ENCODE measurements at regions not wholly inside any gene's neighbourhood (a gene's known extent, or its start where the extent isn't known, plus 50 kb on each side); places are given as distances from the start of the nearest gene placed in this dataset.

- Histone ChIP-seq H3K27me3 (ENCODE audit: low read length) (no peaks in the 10 kb centered on the region), H3K9ac (ENCODE audit: low read length) (no peak overlapping the region), H3K27ac (ENCODE audit: low read length) (no peak overlapping the region), H3K9me3 (ENCODE audit: low read length) (no peaks in the 10 kb centered on the region), H3K4me1 (ENCODE audit: low read length) (no peaks in the 10 kb centered on the region), H3K79me2 (ENCODE audit: low read length) (no peaks in the 10 kb centered on the region), H3K4me3 (ENCODE audit: low read length) (no peak overlapping the region), H3K36me3 (ENCODE audit: insufficient read depth, low read length) (no peaks in the 10 kb centered on the region), H3K9me2 (replicated peaks; ENCODE audit: insufficient read depth, low read length) (no peaks in the 10 kb centered on the region), H2AFZ (ENCODE audit: low read length) (no peak overlapping the region), H3K4me2 (ENCODE audit: low read depth, low read length, poor library complexity, severe bottlenecking) (no peak overlapping the region), H4K20me1 (ENCODE audit: insufficient read depth, low read depth, low read length) (no peaks in the 10 kb centered on the region)
- DNase-seq: no peak
Observed at GRCh38 chr2:100664756-100665101, 101.9 kb downstream of the PDCL3 start.

GRCh38 chr2:100666996-100667395, 104.2 kb downstream of the PDCL3 start:
- Histone ChIP-seq H3K4me1 (ENCODE audit: low read length) (no peaks in the 10 kb centered on the region), H3K4me3 (ENCODE audit: low read length) (no peak overlapping the region), H3K9me3 (ENCODE audit: low read length) (no peaks in the 10 kb centered on the region), H3K4me2 (ENCODE audit: low read depth, low read length, poor library complexity, severe bottlenecking) (no peak overlapping the region), H3K9ac (ENCODE audit: low read length) (no peak overlapping the region), H3K27ac (ENCODE audit: low read length) (no peak overlapping the region), H2AFZ (ENCODE audit: low read length) (no peak overlapping the region), H3K36me3 (ENCODE audit: insufficient read depth, low read length) (no peaks in the 10 kb centered on the region), H3K9me2 (replicated peaks; ENCODE audit: insufficient read depth, low read length) (no peaks in the 10 kb centered on the region), H4K20me1 (ENCODE audit: insufficient read depth, low read depth, low read length) (no peaks in the 10 kb centered on the region), H3K79me2 (ENCODE audit: low read length) (no peaks in the 10 kb centered on the region), H3K27me3 (ENCODE audit: low read length) (no peaks in the 10 kb centered on the region)
- no peak for DNase-seq

- H3K9ac ChIP-seq (ENCODE audit: low read length): no peak overlapping the region
- H3K27ac ChIP-seq (ENCODE audit: low read length): no peak overlapping the region
- no peaks in the 10 kb centered on the region for H3K79me2 ChIP-seq (ENCODE audit: low read length)
- no peaks in the 10 kb centered on the region for H3K4me1 ChIP-seq (ENCODE audit: low read length)
- no peak overlapping the region for H2AFZ ChIP-seq (ENCODE audit: low read length)
- DNase-seq: no peak
- H4K20me1 ChIP-seq (ENCODE audit: insufficient read depth, low read depth, low read length): no peaks in the 10 kb centered on the region
- no peak overlapping the region for H3K4me3 ChIP-seq (ENCODE audit: low read length)
- H3K9me2 ChIP-seq (replicated peaks; ENCODE audit: insufficient read depth, low read length): no peaks in the 10 kb centered on the region
- H3K27me3 ChIP-seq (ENCODE audit: low read length): no peaks in the 10 kb centered on the region
- no peaks in the 10 kb centered on the region for H3K9me3 ChIP-seq (ENCODE audit: low read length)
- H3K36me3 ChIP-seq (ENCODE audit: insufficient read depth, low read length): no peaks in the 10 kb centered on the region
- no peak overlapping the region for H3K4me2 ChIP-seq (ENCODE audit: low read depth, low read length, poor library complexity, severe bottlenecking)
Observed at GRCh38 chr2:100667801-100668200, 105.0 kb downstream of the PDCL3 start.

- no peaks in the 10 kb centered on the region for H3K79me2 ChIP-seq (ENCODE audit: low read length)
- DNase-seq: no peak
- H4K20me1 ChIP-seq (ENCODE audit: insufficient read depth, low read depth, low read length): no peaks in the 10 kb centered on the region
- H3K4me3 ChIP-seq (ENCODE audit: low read length): no peak overlapping the region
- H2AFZ ChIP-seq (ENCODE audit: low read length): no peak overlapping the region
- no peaks in the 10 kb centered on the region for H3K4me1 ChIP-seq (ENCODE audit: low read length)
- no peak overlapping the region for H3K27ac ChIP-seq (ENCODE audit: low read length)
- H3K9ac ChIP-seq (ENCODE audit: low read length): no peak overlapping the region
- no peaks in the 10 kb centered on the region for H3K9me3 ChIP-seq (ENCODE audit: low read length)
- H3K36me3 ChIP-seq (ENCODE audit: insufficient read depth, low read length): no peaks in the 10 kb centered on the region
- no peaks in the 10 kb centered on the region for H3K27me3 ChIP-seq (ENCODE audit: low read length)
- H3K4me2 ChIP-seq (ENCODE audit: low read depth, low read length, poor library complexity, severe bottlenecking): no peak overlapping the region
- H3K9me2 ChIP-seq (replicated peaks; ENCODE audit: insufficient read depth, low read length): no peaks in the 10 kb centered on the region
Observed at GRCh38 chr2:100670232-100670631, 107.4 kb downstream of the PDCL3 start.

GRCh38 chr2:100673115-100673514, 110.3 kb downstream of the PDCL3 start:
- no peak overlapping the region for H3K9ac ChIP-seq (ENCODE audit: low read length)
- no peak overlapping the region for H3K4me2 ChIP-seq (ENCODE audit: low read depth, low read length, poor library complexity, severe bottlenecking)
- no peaks in the 10 kb centered on the region for H3K4me1 ChIP-seq (ENCODE audit: low read length)
- no peaks in the 10 kb centered on the region for H3K9me2 ChIP-seq (replicated peaks; ENCODE audit: insufficient read depth, low read length)
- no peaks in the 10 kb centered on the region for H3K27me3 ChIP-seq (ENCODE audit: low read length)
- H3K4me3 ChIP-seq (ENCODE audit: low read length): no peak overlapping the region
- H3K79me2 ChIP-seq (ENCODE audit: low read length): no peaks in the 10 kb centered on the region
- no peaks in the 10 kb centered on the region for H3K36me3 ChIP-seq (ENCODE audit: insufficient read depth, low read length)
- H2AFZ ChIP-seq (ENCODE audit: low read length): no peak overlapping the region
- H3K27ac ChIP-seq (ENCODE audit: low read length): no peak overlapping the region
- DNase-seq: no peak
- no peaks in the 10 kb centered on the region for H3K9me3 ChIP-seq (ENCODE audit: low read length)
- no peaks in the 10 kb centered on the region for H4K20me1 ChIP-seq (ENCODE audit: insufficient read depth, low read depth, low read length)

- Histone ChIP-seq H3K4me3 (ENCODE audit: low read length) (no peak overlapping the region), H3K36me3 (ENCODE audit: insufficient read depth, low read length) (no peaks in the 10 kb centered on the region), H3K79me2 (ENCODE audit: low read length) (no peaks in the 10 kb centered on the region), H3K9me2 (replicated peaks; ENCODE audit: insufficient read depth, low read length) (no peaks in the 10 kb centered on the region), H3K27me3 (ENCODE audit: low read length) (no peaks in the 10 kb centered on the region), H2AFZ (ENCODE audit: low read length) (no peak overlapping the region), H3K9ac (ENCODE audit: low read length) (no peak overlapping the region), H4K20me1 (ENCODE audit: insufficient read depth, low read depth, low read length) (no peaks in the 10 kb centered on the region), H3K4me2 (ENCODE audit: low read depth, low read length, poor library complexity, severe bottlenecking) (no peak overlapping the region), H3K27ac (ENCODE audit: low read length) (no peak overlapping the region), H3K9me3 (ENCODE audit: low read length) (no peaks in the 10 kb centered on the region), H3K4me1 (ENCODE audit: low read length) (no peaks in the 10 kb centered on the region)
- no peak for DNase-seq
Observed at GRCh38 chr2:100673691-100674485, 111.1 kb downstream of the PDCL3 start.

- Histone ChIP-seq H3K27ac (ENCODE audit: low read length) (no peak overlapping the region), H3K4me2 (ENCODE audit: low read depth, low read length, poor library complexity, severe bottlenecking) (no peak overlapping the region), H3K79me2 (ENCODE audit: low read length) (no peaks in the 10 kb centered on the region), H3K9ac (ENCODE audit: low read length) (no peak overlapping the region), H4K20me1 (ENCODE audit: insufficient read depth, low read depth, low read length) (no peaks in the 10 kb centered on the region), H3K4me3 (ENCODE audit: low read length) (no peak overlapping the region), H3K27me3 (ENCODE audit: low read length) (no peaks in the 10 kb centered on the region), H2AFZ (ENCODE audit: low read length) (no peak overlapping the region), H3K9me2 (replicated peaks; ENCODE audit: insufficient read depth, low read length) (no peaks in the 10 kb centered on the region), H3K4me1 (ENCODE audit: low read length) (no peaks in the 10 kb centered on the region), H3K9me3 (ENCODE audit: low read length) (no peaks in the 10 kb centered on the region), H3K36me3 (ENCODE audit: insufficient read depth, low read length) (no peaks in the 10 kb centered on the region)
- DNase-seq: no peak
Observed at GRCh38 chr2:100674666-100675065, 111.9 kb downstream of the PDCL3 start.

GRCh38 chr2:100675373-100675772, 112.6 kb downstream of the PDCL3 start:
- no peaks in the 10 kb centered on the region for H4K20me1 ChIP-seq (ENCODE audit: insufficient read depth, low read depth, low read length)
- DNase-seq: no peak
- H3K4me2 ChIP-seq (ENCODE audit: low read depth, low read length, poor library complexity, severe bottlenecking): no peak overlapping the region
- no peak overlapping the region for H2AFZ ChIP-seq (ENCODE audit: low read length)
- H3K9ac ChIP-seq (ENCODE audit: low read length): no peak overlapping the region
- H3K36me3 ChIP-seq (ENCODE audit: insufficient read depth, low read length): no peaks in the 10 kb centered on the region
- H3K27me3 ChIP-seq (ENCODE audit: low read length): no peaks in the 10 kb centered on the region
- no peaks in the 10 kb centered on the region for H3K79me2 ChIP-seq (ENCODE audit: low read length)
- H3K4me3 ChIP-seq (ENCODE audit: low read length): no peak overlapping the region
- H3K9me3 ChIP-seq (ENCODE audit: low read length): no peaks in the 10 kb centered on the region
- no peaks in the 10 kb centered on the region for H3K9me2 ChIP-seq (replicated peaks; ENCODE audit: insufficient read depth, low read length)
- no peaks in the 10 kb centered on the region for H3K4me1 ChIP-seq (ENCODE audit: low read length)
- no peak overlapping the region for H3K27ac ChIP-seq (ENCODE audit: low read length)
